ENCODE measurements at regions not wholly inside any gene's neighbourhood (a gene's known extent, or its start where the extent isn't known, plus 50 kb on each side); places are given as distances from the start of the nearest gene placed in this dataset.
"Not testable (repeated sequence)": the region's sequence is repeated elsewhere in the genome, so short reads cannot be mapped to it uniquely, and the experiment has no call there.

DNA sequence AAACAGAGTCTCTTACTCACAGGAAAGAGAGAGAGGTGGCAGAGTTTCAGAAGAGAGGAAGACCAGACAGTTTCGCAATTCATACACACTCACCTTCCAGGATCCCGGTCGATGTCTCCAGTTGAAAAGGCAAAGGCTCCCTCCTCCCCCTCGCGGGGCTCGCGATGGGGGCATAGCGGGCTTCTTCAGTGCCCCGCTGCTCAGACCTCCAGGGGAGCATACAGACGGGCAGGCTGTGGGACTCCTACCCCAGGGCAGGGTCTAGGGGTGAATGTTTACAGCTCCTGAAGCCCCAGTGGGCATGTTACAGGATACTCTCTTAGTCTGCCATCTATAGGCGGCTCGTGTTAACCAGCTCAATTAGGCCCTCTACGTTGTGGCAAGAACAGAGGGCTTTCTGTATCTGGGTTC is 139.2 kb downstream of the SLITRK5 start:
- 19% methylated on average over 6 of the region's 13 CpGs for WGBS (ENCODE audit: insufficient coverage, low coverage, low lambda C conversion rate, missing lambda C conversion rate)
- Histone ChIP-seq H3K27me3 (no peaks in the 10 kb centered on the region), H3K4me1 (no peaks in the 10 kb centered on the region), H3K4me3 (no peak overlapping the region), H3K9me3 (no peaks in the 10 kb centered on the region), H3K27ac (no peak overlapping the region), H3K36me3 (no peaks in the 10 kb centered on the region)
- ATAC-seq (no peak), DNase-seq (peak in 1 of 3 donors; percentile 47)
- intact Hi-C loops (cut with DNase I): no loop called here
- TF ChIP-seq, protein P1, sequence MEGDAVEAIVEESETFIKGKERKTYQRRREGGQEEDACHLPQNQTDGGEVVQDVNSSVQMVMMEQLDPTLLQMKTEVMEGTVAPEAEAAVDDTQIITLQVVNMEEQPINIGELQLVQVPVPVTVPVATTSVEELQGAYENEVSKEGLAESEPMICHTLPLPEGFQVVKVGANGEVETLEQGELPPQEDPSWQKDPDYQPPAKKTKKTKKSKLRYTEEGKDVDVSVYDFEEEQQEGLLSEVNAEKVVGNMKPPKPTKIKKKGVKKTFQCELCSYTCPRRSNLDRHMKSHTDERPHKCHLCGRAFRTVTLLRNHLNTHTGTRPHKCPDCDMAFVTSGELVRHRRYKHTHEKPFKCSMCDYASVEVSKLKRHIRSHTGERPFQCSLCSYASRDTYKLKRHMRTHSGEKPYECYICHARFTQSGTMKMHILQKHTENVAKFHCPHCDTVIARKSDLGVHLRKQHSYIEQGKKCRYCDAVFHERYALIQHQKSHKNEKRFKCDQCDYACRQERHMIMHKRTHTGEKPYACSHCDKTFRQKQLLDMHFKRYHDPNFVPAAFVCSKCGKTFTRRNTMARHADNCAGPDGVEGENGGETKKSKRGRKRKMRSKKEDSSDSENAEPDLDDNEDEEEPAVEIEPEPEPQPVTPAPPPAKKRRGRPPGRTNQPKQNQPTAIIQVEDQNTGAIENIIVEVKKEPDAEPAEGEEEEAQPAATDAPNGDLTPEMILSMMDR (IDR thresholded peaks at IDR 0.05): no peak
- TF ChIP-seq POLR2A (IDR thresholded peaks at IDR 0.05): no peak

DNA sequence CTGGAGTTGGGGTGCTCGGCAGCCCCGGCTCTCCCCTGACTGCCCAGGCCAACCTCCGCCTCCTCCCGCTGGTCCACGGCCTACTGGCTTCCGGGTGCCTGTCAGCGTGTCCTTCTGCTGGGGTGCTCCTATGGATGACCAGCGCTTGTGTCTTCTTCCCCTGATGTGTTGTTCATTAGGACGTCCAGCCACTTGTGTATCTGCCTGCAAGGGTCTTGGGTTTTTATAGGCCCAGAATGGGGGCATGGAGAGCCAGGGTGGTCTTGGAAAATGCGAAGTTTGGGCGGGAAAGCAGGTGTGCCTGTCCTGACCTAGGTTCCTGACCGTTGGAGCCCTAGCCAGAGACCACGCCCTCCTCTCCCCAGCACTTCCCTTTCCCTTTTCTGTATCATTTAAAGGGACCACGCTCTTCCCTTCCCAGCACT is 139.8 kb downstream of the SLITRK5 start:
- no peak for DNase-seq
- no peaks in the 10 kb centered on the region for H3K9me3 ChIP-seq
- 59% methylated on average over 10 of the region's 14 CpGs for WGBS (ENCODE audit: insufficient coverage, low coverage, low lambda C conversion rate, missing lambda C conversion rate)
- intact Hi-C loops (cut with DNase I): no loop called here
- H3K36me3 ChIP-seq: no peaks in the 10 kb centered on the region
- H3K27me3 ChIP-seq: no peaks in the 10 kb centered on the region
- H3K27ac ChIP-seq: no peak overlapping the region
- TF ChIP-seq, protein P1 (IDR thresholded peaks at IDR 0.05): no peak
- TF ChIP-seq POLR2A (IDR thresholded peaks at IDR 0.05): no peak
- ATAC-seq: no peak
- H3K4me1 ChIP-seq: no peaks in the 10 kb centered on the region
- H3K4me3 ChIP-seq: no peak overlapping the region

DNA sequence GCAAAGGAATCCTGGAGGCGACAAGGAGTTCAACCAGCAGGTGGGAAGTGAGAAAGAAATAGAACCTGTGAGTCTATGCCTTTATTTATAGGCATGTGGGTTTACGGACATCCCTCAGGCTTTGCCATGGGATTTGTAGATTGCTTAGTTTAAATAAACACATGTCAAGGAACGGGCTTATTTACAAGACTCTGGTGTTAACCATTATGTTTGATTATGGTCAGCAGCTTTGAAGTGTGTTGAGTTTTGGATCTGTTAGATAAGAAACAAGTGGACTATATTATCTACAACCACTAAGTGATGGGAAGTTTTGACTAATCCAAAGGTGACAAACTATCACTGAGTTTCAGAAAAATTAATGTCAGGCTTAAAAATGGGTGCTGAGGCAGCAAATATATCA is 143.2 kb downstream of the SLITRK5 start:
- Histone ChIP-seq H3K4me1 (no peaks in the 10 kb centered on the region), H3K4me3 (no peak overlapping the region), H3K27ac (no peak overlapping the region), H3K36me3 (no peaks in the 10 kb centered on the region), H3K27me3 (no peaks in the 10 kb centered on the region), H3K9me3 (no peaks in the 10 kb centered on the region)
- 29% methylated on average over 3 of the region's 3 CpGs for WGBS (ENCODE audit: insufficient coverage, low coverage, low lambda C conversion rate, missing lambda C conversion rate)
- TF ChIP-seq, protein P1 (IDR thresholded peaks at IDR 0.05): no peak
- DNase-seq (no peak), ATAC-seq (no peak)
- intact Hi-C loops (cut with DNase I): no loop called here

DNA sequence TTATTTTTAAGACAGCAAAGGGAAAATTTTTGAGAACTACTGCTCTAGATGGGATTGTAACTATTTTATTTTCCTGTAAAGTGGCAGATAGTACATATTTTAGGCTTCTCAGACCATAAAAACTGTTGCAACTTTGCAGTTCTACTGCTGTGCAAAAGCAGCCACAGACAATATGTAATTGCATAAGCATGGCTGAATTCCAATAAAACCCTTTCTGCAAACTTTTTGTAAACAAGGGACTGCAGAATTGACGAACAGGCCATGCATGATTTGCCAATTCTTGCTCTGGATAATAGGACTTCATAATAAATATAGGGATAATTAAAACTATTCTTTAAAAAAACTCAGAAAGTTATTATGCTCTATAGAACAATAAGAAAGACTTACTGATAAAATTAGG is 149.1 kb downstream of the SLITRK5 start:
- Histone ChIP-seq H3K4me3 (no peak overlapping the region), H3K36me3 (no peaks in the 10 kb centered on the region), H3K4me1 (no peaks in the 10 kb centered on the region), H3K27me3 (no peaks in the 10 kb centered on the region), H3K9me3 (no peaks in the 10 kb centered on the region), H3K27ac (no peak overlapping the region)
- ATAC-seq (no peak), DNase-seq (no peak)
- WGBS (ENCODE audit: insufficient coverage, low coverage, low lambda C conversion rate, missing lambda C conversion rate): 32% methylated on average over 1 of the region's 1 CpG
- intact Hi-C loops (cut with DNase I): no loop called here
- no peak for TF ChIP-seq POLR2A (IDR thresholded peaks at IDR 0.05)
- TF ChIP-seq, protein P1 (IDR thresholded peaks at IDR 0.05): no peak

DNA sequence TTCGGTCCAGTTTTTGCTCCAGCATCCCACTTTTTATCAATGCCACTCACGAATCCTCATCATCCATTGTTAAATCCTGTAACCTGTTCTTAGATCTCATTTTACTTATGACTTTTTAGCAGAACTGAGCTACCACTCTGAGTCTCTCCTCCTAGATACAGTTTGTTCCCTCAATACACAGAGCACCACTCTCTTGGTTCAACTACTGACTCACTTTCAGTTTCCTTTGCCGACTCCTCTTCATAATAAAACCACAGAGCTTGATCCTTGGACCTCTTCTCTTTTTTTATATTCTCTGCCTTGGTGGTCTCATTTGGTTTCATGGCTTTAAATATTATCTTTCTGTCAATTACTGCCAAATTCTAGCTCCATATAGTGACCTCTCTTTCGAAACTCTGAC is 150.3 kb downstream of the SLITRK5 start:
- no peak for DNase-seq
- 47% methylated on average over 4 of the region's 4 CpGs for WGBS (ENCODE audit: insufficient coverage, low coverage, low lambda C conversion rate, missing lambda C conversion rate)
- TF ChIP-seq, protein P1 (IDR thresholded peaks at IDR 0.05): no peak
- no peak for TF ChIP-seq POLR2A (IDR thresholded peaks at IDR 0.05)
- no peak overlapping the region for H3K4me3 ChIP-seq
- intact Hi-C loops (cut with DNase I): no loop called here
- H3K27ac ChIP-seq: no peak overlapping the region
- no peaks in the 10 kb centered on the region for H3K4me1 ChIP-seq
- no peak for ATAC-seq
- H3K27me3 ChIP-seq: no peaks in the 10 kb centered on the region
- no peaks in the 10 kb centered on the region for H3K36me3 ChIP-seq
- no peaks in the 10 kb centered on the region for H3K9me3 ChIP-seq

DNA sequence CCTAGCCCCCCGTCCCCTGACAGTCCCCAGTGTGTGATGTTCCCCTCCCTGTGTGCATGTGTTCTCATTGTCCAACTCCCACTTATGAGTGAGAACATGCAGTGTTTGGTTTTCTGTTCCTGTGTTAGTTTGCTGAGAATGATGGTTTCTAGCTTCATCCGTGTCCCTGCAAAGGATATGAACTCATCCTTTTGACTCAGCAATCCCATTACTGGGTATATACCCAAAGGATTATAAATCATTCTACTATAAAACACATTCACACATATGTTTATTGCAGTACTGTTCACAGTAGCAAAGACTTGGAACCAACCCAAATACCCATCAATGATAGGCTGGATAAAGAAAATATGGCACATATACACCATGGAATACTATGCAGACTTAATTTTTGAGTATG is 155.1 kb downstream of the SLITRK5 start:
- H3K4me3 ChIP-seq; H3K27me3 ChIP-seq; ATAC-seq; intact Hi-C loops (cut with DNase I); H3K9me3 ChIP-seq; H3K4me1 ChIP-seq; H3K27ac ChIP-seq; DNase-seq; H3K36me3 ChIP-seq: not testable (repeated sequence)
- WGBS (ENCODE audit: insufficient coverage, low coverage, low lambda C conversion rate, missing lambda C conversion rate): 33% methylated on average over 2 of the region's 2 CpGs
